ENCODE measurements at regions not wholly inside any gene's neighbourhood (a gene's known extent, or its start where the extent isn't known, plus 50 kb on each side); places are given as distances from the start of the nearest gene placed in this dataset.

DNA sequence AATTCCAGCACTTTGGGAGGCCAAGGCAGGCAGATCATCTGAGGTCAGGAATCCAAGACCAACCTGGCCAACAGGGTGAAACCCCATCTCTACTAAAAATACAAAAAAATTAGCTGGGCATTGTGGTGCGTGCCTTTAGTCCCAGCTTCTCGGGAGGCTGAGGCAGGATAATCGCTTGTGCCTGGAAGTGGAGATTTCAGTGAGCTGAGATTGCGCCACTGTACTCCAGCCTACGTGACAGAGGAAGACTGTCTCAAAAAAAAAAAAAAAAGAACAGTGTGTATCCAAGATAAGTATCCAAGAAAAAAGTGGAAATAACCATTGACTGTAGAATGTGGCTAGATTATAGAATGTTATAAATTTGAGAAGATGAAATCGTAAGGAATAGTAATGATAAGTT is 142.1 kb downstream of the FAM124B start:
- no peak for DNase-seq (ENCODE audit: extremely low spot score)
- POLR2A ChIA-PET = no interaction called here
- CTCF ChIA-PET = no interaction called here
- TF ChIP-seq HDGF (IDR thresholded peaks at IDR 0.05; ENCODE audit: borderline replicate concordance) (no peak), FOXA1 (IDR thresholded peaks at IDR 0.05) (no peak), LEF1 (IDR thresholded peaks at IDR 0.05; ENCODE audit: borderline replicate concordance) (no peak), SP1 (IDR thresholded peaks at IDR 0.05) (no peak), BHLHE40 (IDR thresholded peaks at IDR 0.05; ENCODE audit: borderline replicate concordance) (no peak), FOXM1 (IDR thresholded peaks at IDR 0.05; ENCODE audit: borderline replicate concordance) (no peak), PKNOX1 (IDR thresholded peaks at IDR 0.05) (no peak), L3MBTL2 (conservative IDR thresholded peaks at IDR 0.05) (no peak), NFRKB (IDR thresholded peaks at IDR 0.05) (no peak), ZNF384 (IDR thresholded peaks at IDR 0.05) (no peak), FOXK2 (IDR thresholded peaks at IDR 0.05) (no peak), TARDBP (IDR thresholded peaks at IDR 0.05) (no peak), SUZ12 (IDR thresholded peaks at IDR 0.05) (no peak), ARNT (IDR thresholded peaks at IDR 0.05) (no peak), CTBP1 (IDR thresholded peaks at IDR 0.05; ENCODE audit: borderline replicate concordance) (no peak), ELF4 (IDR thresholded peaks at IDR 0.05) (no peak)

GRCh38 chr2:224258059-224258458 is 143.8 kb downstream of the FAM124B start:
- DNase-seq (ENCODE audit: extremely low spot score) = no peak
- no peak for TF ChIP-seq SP1 (IDR thresholded peaks at IDR 0.05)
- no peak for TF ChIP-seq LEF1 (IDR thresholded peaks at IDR 0.05; ENCODE audit: borderline replicate concordance)
- TF ChIP-seq BHLHE40 (IDR thresholded peaks at IDR 0.05; ENCODE audit: borderline replicate concordance) = no peak
- TF ChIP-seq SUZ12 (IDR thresholded peaks at IDR 0.05) = no peak
- TF ChIP-seq NFRKB (IDR thresholded peaks at IDR 0.05) = no peak
- no peak for TF ChIP-seq HDGF (IDR thresholded peaks at IDR 0.05; ENCODE audit: borderline replicate concordance)
- no peak for TF ChIP-seq TARDBP (IDR thresholded peaks at IDR 0.05)
- no peak for TF ChIP-seq FOXM1 (IDR thresholded peaks at IDR 0.05; ENCODE audit: borderline replicate concordance)
- no peak for TF ChIP-seq ARNT (IDR thresholded peaks at IDR 0.05)
- no peak for TF ChIP-seq ZNF384 (IDR thresholded peaks at IDR 0.05)
- ChIA-PET POLR2A (no interaction called here), CTCF (no interaction called here)

GRCh38 chr2:224257156-224257555 is 144.8 kb downstream of the FAM124B start:
- CTCF ChIA-PET = no interaction called here
- no peak for DNase-seq (ENCODE audit: extremely low spot score)
- TF ChIP-seq SUZ12 (IDR thresholded peaks at IDR 0.05) (no peak), ARNT (IDR thresholded peaks at IDR 0.05) (no peak), HDGF (IDR thresholded peaks at IDR 0.05; ENCODE audit: borderline replicate concordance) (no peak), ELF4 (IDR thresholded peaks at IDR 0.05) (no peak), L3MBTL2 (conservative IDR thresholded peaks at IDR 0.05) (no peak), LEF1 (IDR thresholded peaks at IDR 0.05; ENCODE audit: borderline replicate concordance) (no peak), TARDBP (IDR thresholded peaks at IDR 0.05) (no peak), FOXK2 (IDR thresholded peaks at IDR 0.05) (no peak), FOXM1 (IDR thresholded peaks at IDR 0.05; ENCODE audit: borderline replicate concordance) (no peak), NFRKB (IDR thresholded peaks at IDR 0.05) (no peak), ZNF384 (IDR thresholded peaks at IDR 0.05) (no peak), SP1 (IDR thresholded peaks at IDR 0.05) (no peak), PKNOX1 (IDR thresholded peaks at IDR 0.05) (no peak)
- POLR2A ChIA-PET = no interaction called here

DNA sequence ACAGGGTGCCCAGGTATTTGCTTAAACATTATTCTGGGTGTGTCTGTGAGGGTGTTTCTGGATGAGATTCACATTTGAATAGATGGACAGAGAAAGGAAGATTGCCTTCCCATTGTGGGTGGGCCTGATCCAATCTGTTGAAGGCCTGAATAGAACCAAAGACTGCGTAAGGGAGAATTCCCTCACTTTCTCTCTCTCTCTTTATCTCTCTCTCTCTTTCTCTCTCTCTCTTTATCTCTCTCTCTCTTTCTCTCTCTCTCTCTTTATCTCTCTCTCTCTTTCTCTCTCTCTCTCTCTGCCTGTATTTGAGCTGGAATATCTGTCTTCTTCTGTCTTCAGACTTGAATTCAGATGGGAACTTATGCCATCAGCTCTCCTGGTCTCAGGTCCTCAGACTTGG is 148.4 kb downstream of the FAM124B start:
- CTCF ChIA-PET = no interaction called here
- no peak for DNase-seq (ENCODE audit: extremely low spot score)
- POLR2A ChIA-PET = no interaction called here
- no peak for TF ChIP-seq SUZ12 (IDR thresholded peaks at IDR 0.05)
- TF ChIP-seq ARNT (IDR thresholded peaks at IDR 0.05) = no peak
- no peak for TF ChIP-seq BHLHE40 (IDR thresholded peaks at IDR 0.05; ENCODE audit: borderline replicate concordance)
- TF ChIP-seq FOXK2 (IDR thresholded peaks at IDR 0.05) = no peak
- TF ChIP-seq PKNOX1 (IDR thresholded peaks at IDR 0.05) = no peak
- TF ChIP-seq L3MBTL2 (conservative IDR thresholded peaks at IDR 0.05) = no peak
- no peak for TF ChIP-seq FOXA1 (IDR thresholded peaks at IDR 0.05)
- no peak for TF ChIP-seq ZNF384 (IDR thresholded peaks at IDR 0.05)
- no peak for TF ChIP-seq FOXM1 (IDR thresholded peaks at IDR 0.05; ENCODE audit: borderline replicate concordance)
- TF ChIP-seq ELF4 (IDR thresholded peaks at IDR 0.05) = no peak
- no peak for TF ChIP-seq NFRKB (IDR thresholded peaks at IDR 0.05)
- no peak for TF ChIP-seq LEF1 (IDR thresholded peaks at IDR 0.05; ENCODE audit: borderline replicate concordance)
- no peak for TF ChIP-seq TARDBP (IDR thresholded peaks at IDR 0.05)
- no peak for TF ChIP-seq HDGF (IDR thresholded peaks at IDR 0.05; ENCODE audit: borderline replicate concordance)
- TF ChIP-seq CTBP1 (IDR thresholded peaks at IDR 0.05; ENCODE audit: borderline replicate concordance) = no peak
- TF ChIP-seq SP1 (IDR thresholded peaks at IDR 0.05) = no peak

DNA sequence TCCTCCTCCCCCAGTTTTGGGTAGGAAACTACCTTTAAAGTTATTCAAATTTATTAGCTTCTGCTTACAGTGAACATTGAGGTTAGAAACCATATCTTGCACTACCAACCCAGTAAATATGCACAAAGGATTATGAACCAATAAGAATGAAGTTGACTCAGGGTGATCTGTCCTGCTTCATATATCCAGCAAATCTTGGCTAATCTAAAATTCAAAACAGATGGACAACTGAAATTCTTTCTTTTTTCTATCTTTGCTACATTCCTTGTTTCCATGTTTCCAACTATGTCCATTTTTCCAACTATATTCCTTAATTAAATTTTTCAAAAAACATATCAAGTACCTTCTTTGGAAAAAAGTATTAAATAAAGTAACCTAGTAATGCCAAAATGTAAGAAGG is 149.3 kb downstream of the FAM124B start:
- no peak for DNase-seq (ENCODE audit: extremely low spot score)
- no peak for TF ChIP-seq FOXM1 (IDR thresholded peaks at IDR 0.05; ENCODE audit: borderline replicate concordance)
- TF ChIP-seq BHLHE40 (IDR thresholded peaks at IDR 0.05; ENCODE audit: borderline replicate concordance) = no peak
- no peak for TF ChIP-seq HDGF (IDR thresholded peaks at IDR 0.05; ENCODE audit: borderline replicate concordance)
- no peak for TF ChIP-seq ELF4 (IDR thresholded peaks at IDR 0.05)
- TF ChIP-seq CTBP1 (IDR thresholded peaks at IDR 0.05; ENCODE audit: borderline replicate concordance) = no peak
- no peak for TF ChIP-seq TARDBP (IDR thresholded peaks at IDR 0.05)
- no peak for TF ChIP-seq ARNT (IDR thresholded peaks at IDR 0.05)
- no peak for TF ChIP-seq SP1 (IDR thresholded peaks at IDR 0.05)
- TF ChIP-seq FOXK2 (IDR thresholded peaks at IDR 0.05) = no peak
- no peak for TF ChIP-seq LEF1 (IDR thresholded peaks at IDR 0.05; ENCODE audit: borderline replicate concordance)
- no peak for TF ChIP-seq L3MBTL2 (conservative IDR thresholded peaks at IDR 0.05)
- POLR2A ChIA-PET = no interaction called here
- CTCF ChIA-PET = no interaction called here

GRCh38 chr2:224248944-224249371 is 152.9 kb downstream of the FAM124B start:
- TF ChIP-seq NFRKB (IDR thresholded peaks at IDR 0.05) (no peak), FOXA1 (IDR thresholded peaks at IDR 0.05) (no peak), SP1 (IDR thresholded peaks at IDR 0.05) (no peak), TARDBP (IDR thresholded peaks at IDR 0.05) (no peak), BHLHE40 (IDR thresholded peaks at IDR 0.05; ENCODE audit: borderline replicate concordance) (no peak), HDGF (IDR thresholded peaks at IDR 0.05; ENCODE audit: borderline replicate concordance) (no peak), LEF1 (IDR thresholded peaks at IDR 0.05; ENCODE audit: borderline replicate concordance) (no peak), FOXK2 (IDR thresholded peaks at IDR 0.05) (no peak), SUZ12 (IDR thresholded peaks at IDR 0.05) (no peak), ZNF384 (IDR thresholded peaks at IDR 0.05) (no peak), PKNOX1 (IDR thresholded peaks at IDR 0.05) (no peak), ARNT (IDR thresholded peaks at IDR 0.05) (no peak), CTBP1 (IDR thresholded peaks at IDR 0.05; ENCODE audit: borderline replicate concordance) (no peak), FOXM1 (IDR thresholded peaks at IDR 0.05; ENCODE audit: borderline replicate concordance) (no peak), L3MBTL2 (conservative IDR thresholded peaks at IDR 0.05) (no peak)
- DNase-seq (ENCODE audit: extremely low spot score) = no peak
- POLR2A ChIA-PET = no interaction called here
- CTCF ChIA-PET = no interaction called here

All from HEK293T (cell line).